ENCODE measurements at regions not wholly inside any gene's neighbourhood (a gene's known extent, or its start where the extent isn't known, plus 50 kb on each side); places are given as distances from the start of the nearest gene placed in this dataset.

DNA sequence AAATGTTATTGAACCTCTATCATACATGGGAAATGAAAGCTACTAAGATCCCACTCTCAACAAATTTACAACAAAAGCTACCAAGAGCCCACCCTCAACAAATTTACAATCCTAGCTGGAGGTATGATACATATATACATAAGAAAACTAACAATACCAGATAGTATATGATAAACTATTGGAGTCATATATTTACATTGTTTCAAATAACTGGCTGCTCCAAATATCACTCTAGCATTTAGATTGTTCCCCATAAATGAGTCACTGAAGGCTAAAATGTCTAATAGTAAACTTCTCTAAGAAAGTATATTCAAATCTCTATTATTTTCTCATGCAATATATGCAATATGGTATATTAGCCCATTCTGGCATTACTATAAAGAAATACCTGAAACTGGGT lies 151.1 kb downstream of the TMEM161B start:
- H3K36me3 Mint-ChIP-seq (ENCODE audit: low read depth): no peaks in the 10 kb centered on the region
- Histone ChIP-seq H3K4me2 (no peak overlapping the region), H3K27me3 (ENCODE audit: insufficient read depth) (no peaks in the 10 kb centered on the region), H3K9me2 (ENCODE audit: insufficient read depth) (no peaks in the 10 kb centered on the region), H3K79me2 (replicated peaks; ENCODE audit: insufficient read depth) (no peaks in the 10 kb centered on the region), H4K20me1 (replicated peaks; ENCODE audit: insufficient read depth) (no peaks in the 10 kb centered on the region), H3K4me3 (no peak overlapping the region), H2AFZ (no peak overlapping the region), H3K27ac (ENCODE audit: low read depth) (no peak overlapping the region), H3K4me1 (ENCODE audit: insufficient read depth) (no peaks in the 10 kb centered on the region; the same call in 1 of the 2 replicates), H3K36me3 (ENCODE audit: insufficient read depth) (no peaks in the 10 kb centered on the region), H3F3A (replicated peaks; ENCODE audit: low read depth) (no peaks in the 10 kb centered on the region)
- ATAC-seq (no peak), DNase-seq (ENCODE audit: low spot score) (no peak)
- H3K9me3 Mint-ChIP-seq: no peaks in the 10 kb centered on the region; the same call in 2 of the 3 replicates
- H3K4me1 Mint-ChIP-seq: no peaks in the 10 kb centered on the region
- H3K4me3 Mint-ChIP-seq: no peak overlapping the region
- no peaks in the 10 kb centered on the region for H3K27me3 Mint-ChIP-seq (ENCODE audit: insufficient read depth, low read depth, poor library complexity)
- TF ChIP-seq POLR2AphosphoS5 (IDR thresholded peaks at IDR 0.05; ENCODE audit: low read depth) (no peak), ZNF331 (CRISPR knock-in tag; IDR thresholded peaks at IDR 0.05; ENCODE audit: low read depth) (no peak), JUNB (IDR thresholded peaks at IDR 0.05; ENCODE audit: unreplicated experiment) (no peak), NANOG (IDR thresholded peaks at IDR 0.05; ENCODE audit: borderline replicate concordance) (no peak), EZH2 (IDR thresholded peaks at IDR 0.05; ENCODE audit: low read depth, unreplicated experiment) (no peak), STAT1 (IDR thresholded peaks at IDR 0.05; ENCODE audit: unreplicated experiment) (no peak), ZNF114 (CRISPR knock-in tag; IDR thresholded peaks at IDR 0.05) (no peak)
- TF ChIP-seq, protein P1, sequence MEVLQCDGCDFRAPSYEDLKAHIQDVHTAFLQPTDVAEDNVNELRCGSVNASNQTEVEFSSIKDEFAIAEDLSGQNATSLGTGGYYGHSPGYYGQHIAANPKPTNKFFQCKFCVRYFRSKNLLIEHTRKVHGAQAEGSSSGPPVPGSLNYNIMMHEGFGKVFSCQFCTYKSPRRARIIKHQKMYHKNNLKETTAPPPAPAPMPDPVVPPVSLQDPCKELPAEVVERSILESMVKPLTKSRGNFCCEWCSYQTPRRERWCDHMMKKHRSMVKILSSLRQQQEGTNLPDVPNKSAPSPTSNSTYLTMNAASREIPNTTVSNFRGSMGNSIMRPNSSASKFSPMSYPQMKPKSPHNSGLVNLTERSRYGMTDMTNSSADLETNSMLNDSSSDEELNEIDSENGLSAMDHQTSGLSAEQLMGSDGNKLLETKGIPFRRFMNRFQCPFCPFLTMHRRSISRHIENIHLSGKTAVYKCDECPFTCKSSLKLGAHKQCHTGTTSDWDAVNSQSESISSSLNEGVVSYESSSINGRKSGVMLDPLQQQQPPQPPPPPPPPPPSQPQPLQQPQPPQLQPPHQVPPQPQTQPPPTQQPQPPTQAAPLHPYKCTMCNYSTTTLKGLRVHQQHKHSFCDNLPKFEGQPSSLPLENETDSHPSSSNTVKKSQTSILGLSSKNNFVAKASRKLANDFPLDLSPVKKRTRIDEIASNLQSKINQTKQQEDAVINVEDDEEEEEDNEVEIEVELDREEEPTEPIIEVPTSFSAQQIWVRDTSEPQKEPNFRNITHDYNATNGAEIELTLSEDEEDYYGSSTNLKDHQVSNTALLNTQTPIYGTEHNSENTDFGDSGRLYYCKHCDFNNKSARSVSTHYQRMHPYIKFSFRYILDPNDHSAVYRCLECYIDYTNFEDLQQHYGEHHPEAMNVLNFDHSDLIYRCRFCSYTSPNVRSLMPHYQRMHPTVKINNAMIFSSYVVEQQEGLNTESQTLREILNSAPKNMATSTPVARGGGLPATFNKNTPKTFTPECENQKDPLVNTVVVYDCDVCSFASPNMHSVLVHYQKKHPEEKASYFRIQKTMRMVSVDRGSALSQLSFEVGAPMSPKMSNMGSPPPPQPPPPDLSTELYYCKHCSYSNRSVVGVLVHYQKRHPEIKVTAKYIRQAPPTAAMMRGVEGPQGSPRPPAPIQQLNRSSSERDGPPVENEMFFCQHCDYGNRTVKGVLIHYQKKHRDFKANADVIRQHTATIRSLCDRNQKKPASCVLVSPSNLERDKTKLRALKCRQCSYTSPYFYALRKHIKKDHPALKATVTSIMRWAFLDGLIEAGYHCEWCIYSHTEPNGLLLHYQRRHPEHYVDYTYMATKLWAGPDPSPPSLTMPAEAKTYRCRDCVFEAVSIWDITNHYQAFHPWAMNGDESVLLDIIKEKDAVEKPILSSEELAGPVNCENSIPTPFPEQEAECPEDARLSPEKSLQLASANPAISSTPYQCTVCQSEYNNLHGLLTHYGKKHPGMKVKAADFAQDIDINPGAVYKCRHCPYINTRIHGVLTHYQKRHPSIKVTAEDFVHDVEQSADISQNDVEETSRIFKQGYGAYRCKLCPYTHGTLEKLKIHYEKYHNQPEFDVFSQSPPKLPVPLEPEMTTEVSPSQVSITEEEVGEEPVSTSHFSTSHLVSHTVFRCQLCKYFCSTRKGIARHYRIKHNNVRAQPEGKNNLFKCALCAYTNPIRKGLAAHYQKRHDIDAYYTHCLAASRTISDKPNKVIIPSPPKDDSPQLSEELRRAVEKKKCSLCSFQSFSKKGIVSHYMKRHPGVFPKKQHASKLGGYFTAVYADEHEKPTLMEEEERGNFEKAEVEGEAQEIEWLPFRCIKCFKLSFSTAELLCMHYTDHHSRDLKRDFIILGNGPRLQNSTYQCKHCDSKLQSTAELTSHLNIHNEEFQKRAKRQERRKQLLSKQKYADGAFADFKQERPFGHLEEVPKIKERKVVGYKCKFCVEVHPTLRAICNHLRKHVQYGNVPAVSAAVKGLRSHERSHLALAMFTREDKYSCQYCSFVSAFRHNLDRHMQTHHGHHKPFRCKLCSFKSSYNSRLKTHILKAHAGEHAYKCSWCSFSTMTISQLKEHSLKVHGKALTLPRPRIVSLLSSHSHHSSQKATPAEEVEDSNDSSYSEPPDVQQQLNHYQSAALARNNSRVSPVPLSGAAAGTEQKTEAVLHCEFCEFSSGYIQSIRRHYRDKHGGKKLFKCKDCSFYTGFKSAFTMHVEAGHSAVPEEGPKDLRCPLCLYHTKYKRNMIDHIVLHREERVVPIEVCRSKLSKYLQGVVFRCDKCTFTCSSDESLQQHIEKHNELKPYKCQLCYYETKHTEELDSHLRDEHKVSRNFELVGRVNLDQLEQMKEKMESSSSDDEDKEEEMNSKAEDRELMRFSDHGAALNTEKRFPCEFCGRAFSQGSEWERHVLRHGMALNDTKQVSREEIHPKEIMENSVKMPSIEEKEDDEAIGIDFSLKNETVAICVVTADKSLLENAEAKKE (CRISPR knock-in tag; IDR thresholded peaks at IDR 0.05): no peak
- TF ChIP-seq, protein P2, sequence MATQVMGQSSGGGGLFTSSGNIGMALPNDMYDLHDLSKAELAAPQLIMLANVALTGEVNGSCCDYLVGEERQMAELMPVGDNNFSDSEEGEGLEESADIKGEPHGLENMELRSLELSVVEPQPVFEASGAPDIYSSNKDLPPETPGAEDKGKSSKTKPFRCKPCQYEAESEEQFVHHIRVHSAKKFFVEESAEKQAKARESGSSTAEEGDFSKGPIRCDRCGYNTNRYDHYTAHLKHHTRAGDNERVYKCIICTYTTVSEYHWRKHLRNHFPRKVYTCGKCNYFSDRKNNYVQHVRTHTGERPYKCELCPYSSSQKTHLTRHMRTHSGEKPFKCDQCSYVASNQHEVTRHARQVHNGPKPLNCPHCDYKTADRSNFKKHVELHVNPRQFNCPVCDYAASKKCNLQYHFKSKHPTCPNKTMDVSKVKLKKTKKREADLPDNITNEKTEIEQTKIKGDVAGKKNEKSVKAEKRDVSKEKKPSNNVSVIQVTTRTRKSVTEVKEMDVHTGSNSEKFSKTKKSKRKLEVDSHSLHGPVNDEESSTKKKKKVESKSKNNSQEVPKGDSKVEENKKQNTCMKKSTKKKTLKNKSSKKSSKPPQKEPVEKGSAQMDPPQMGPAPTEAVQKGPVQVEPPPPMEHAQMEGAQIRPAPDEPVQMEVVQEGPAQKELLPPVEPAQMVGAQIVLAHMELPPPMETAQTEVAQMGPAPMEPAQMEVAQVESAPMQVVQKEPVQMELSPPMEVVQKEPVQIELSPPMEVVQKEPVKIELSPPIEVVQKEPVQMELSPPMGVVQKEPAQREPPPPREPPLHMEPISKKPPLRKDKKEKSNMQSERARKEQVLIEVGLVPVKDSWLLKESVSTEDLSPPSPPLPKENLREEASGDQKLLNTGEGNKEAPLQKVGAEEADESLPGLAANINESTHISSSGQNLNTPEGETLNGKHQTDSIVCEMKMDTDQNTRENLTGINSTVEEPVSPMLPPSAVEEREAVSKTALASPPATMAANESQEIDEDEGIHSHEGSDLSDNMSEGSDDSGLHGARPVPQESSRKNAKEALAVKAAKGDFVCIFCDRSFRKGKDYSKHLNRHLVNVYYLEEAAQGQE (IDR thresholded peaks at IDR 0.05; ENCODE audit: unreplicated experiment): no peak
- H3K27ac Mint-ChIP-seq: no peak overlapping the region

All from GM23338 (cell line).